GM23248 (cell line): ENCODE measurements at regions not wholly inside any gene's neighbourhood (a gene's known extent, or its start where the extent isn't known, plus 50 kb on each side); places are given as distances from the start of the nearest gene placed in this dataset.

ENCODE experiments used
- DNase-seq: peaks from one replicate; pipeline ENCODE4 v3.0.0-alpha.2; 2015
- H2AFZ ChIP-seq: fragments of 200-600 bp; sonication (generic); 2 replicates; pipeline ENCODE4 v1.6.1; 2016; ENCODE audit warnings: antibody characterized with exemption
- H3F3A ChIP-seq: fragments of 200-600 bp; sonication (generic); 2 replicates; pipeline ENCODE4 v1.6.1; 2016; ENCODE audit warnings: mild to moderate bottlenecking, antibody characterized with exemption, mixed run types; ENCODE audit not compliant: insufficient read depth
- H3K27ac ChIP-seq: fragments of 200-600 bp; sonication (generic); 2 replicates; pipeline ENCODE4 v1.5.1; 2016; ENCODE audit warnings: mild to moderate bottlenecking
- H3K27me3 ChIP-seq: fragments of 200-600 bp; sonication (generic); replicated peaks from 2 replicates; pipeline ENCODE4 v1.6.1; 2016; ENCODE audit warnings: mild to moderate bottlenecking; ENCODE audit not compliant: insufficient read depth
- H3K36me3 ChIP-seq: fragments of 200-600 bp; sonication (generic); 2 replicates; pipeline ENCODE4 v1.6.1; 2016; ENCODE audit warnings: low read depth, mild to moderate bottlenecking
- H3K4me1 ChIP-seq: fragments of 200-600 bp; sonication (generic); 2 replicates; pipeline ENCODE4 v1.6.1; 2016; ENCODE audit warnings: mild to moderate bottlenecking; ENCODE audit not compliant: insufficient read depth
- H3K4me2 ChIP-seq: fragments of 200-600 bp; sonication (generic); one replicate; pipeline ENCODE4 v1.6.1; 2016; ENCODE audit warnings: mild to moderate bottlenecking; ENCODE audit not compliant: unreplicated experiment
- H3K4me3 ChIP-seq: fragments of 200-600 bp; sonication (generic); 2 replicates; pipeline ENCODE4 v1.5.1; 2016; ENCODE audit warnings: mild to moderate bottlenecking
- H3K79me2 ChIP-seq: fragments of 200-600 bp; sonication (generic); 2 replicates; pipeline ENCODE4 v1.6.1; 2016; ENCODE audit warnings: mild to moderate bottlenecking; ENCODE audit not compliant: insufficient read depth
- H3K9ac ChIP-seq: fragments of 200-600 bp; sonication (generic); 2 replicates; pipeline ENCODE4 v1.6.1; 2016; ENCODE audit warnings: mild to moderate bottlenecking
- H3K9me2 ChIP-seq: fragments of 200-600 bp; sonication (generic); 2 replicates; pipeline ENCODE4 v1.6.1; 2016; ENCODE audit warnings: mixed run types, mild to moderate bottlenecking, moderate library complexity; ENCODE audit not compliant: insufficient read depth
- H3K9me3 ChIP-seq: fragments of 200-600 bp; sonication (generic); one replicate; pipeline ENCODE4 v1.6.1; 2017; ENCODE audit warnings: low read depth
- H4K20me1 ChIP-seq: fragments of 200-600 bp; sonication (generic); 2 replicates; pipeline ENCODE4 v1.6.0; 2016; ENCODE audit not compliant: insufficient read depth
- EZH2 ChIP-seq: fragments of 200-600 bp; sonication (generic); IDR thresholded peaks from 2 replicates; pipeline ENCODE4 v1.6.1; 2018; ENCODE audit warnings: antibody characterized with exemption, mild to moderate bottlenecking; ENCODE audit not compliant: insufficient read depth, poor library complexity, severe bottlenecking
- EZH2phosphoT487 ChIP-seq: fragments of 200-600 bp; sonication (generic); IDR thresholded peaks from 2 replicates; pipeline ENCODE4 v1.6.1; 2018; ENCODE audit warnings: antibody characterized with exemption, moderate library complexity, mild to moderate bottlenecking, low read depth; ENCODE audit not compliant: insufficient read depth
- WGBS, 2 experiments: methylation state at CpG; one replicate each; pipeline ENCODE4 v1.1.6; 2015 to 2017; ENCODE audit warnings: low lambda C conversion rate in 2 of 2, low coverage in 1 of 2; ENCODE audit errors: missing lambda C conversion rate in 2 of 2; 5-methylcytosine and 5-hydroxymethylcytosine counted together
- in situ Hi-C: fragments of 300-500 bp; cut with MboI; formaldehyde crosslinking; loops from 2 replicates; pipeline ENCODE4 v1.15.0; 2020

- TF ChIP-seq EZH2phosphoT487, result no peak
- TF ChIP-seq EZH2, result no peak
- no peak overlapping the region for H3K9ac ChIP-seq
- H3K4me2 ChIP-seq, result no peak overlapping the region
- no peak overlapping the region for H3K27ac ChIP-seq
- in situ Hi-C loops, result no loop called here
- H3F3A ChIP-seq, result no peaks in the 10 kb centered on the region
- no peaks in the 10 kb centered on the region for H4K20me1 ChIP-seq
- no peaks in the 10 kb centered on the region for H3K79me2 ChIP-seq
- no peaks in the 10 kb centered on the region for H3K4me1 ChIP-seq
- DNase-seq, result no peak
- H3K36me3 ChIP-seq, result no peaks in the 10 kb centered on the region
- H3K4me3 ChIP-seq, result no peak overlapping the region
- H3K27me3 ChIP-seq, result no peaks in the 10 kb centered on the region
- H3K9me3 ChIP-seq, result no peaks in the 10 kb centered on the region
- no peaks in the 10 kb centered on the region for H3K9me2 ChIP-seq
- no peak overlapping the region for H2AFZ ChIP-seq
Observed at GRCh38 chr9:118209343-118209742, 505.1 kb downstream of the TLR4 start.

GRCh38 chr9:118215549-118215948 lies 511.3 kb downstream of the TLR4 start:
- in situ Hi-C loops, result no loop called here
- WGBS, 2 experiments, result 9 to 24% methylated on average over 1 of the region's 1 CpG

GRCh38 chr9:118222375-118222774 lies 518.2 kb downstream of the TLR4 start:
- Histone ChIP-seq H3K27ac (no peak overlapping the region), H3K4me2 (no peak overlapping the region), H2AFZ (no peak overlapping the region), H3K27me3 (no peaks in the 10 kb centered on the region), H3K9me2 (no peaks in the 10 kb centered on the region), H3F3A (no peaks in the 10 kb centered on the region), H3K9ac (no peak overlapping the region), H3K79me2 (no peaks in the 10 kb centered on the region), H3K9me3 (no peaks in the 10 kb centered on the region), H4K20me1 (no peaks in the 10 kb centered on the region), H3K4me1 (no peaks in the 10 kb centered on the region), H3K36me3 (no peaks in the 10 kb centered on the region), H3K4me3 (no peak overlapping the region)
- TF ChIP-seq EZH2 (no peak), EZH2phosphoT487 (no peak)
- DNase-seq, result no peak
- WGBS, 2 experiments, result 0 to 5% methylated on average over 3 of the region's 3 CpGs
- in situ Hi-C loops, result no loop called here

More at GRCh38 chr9:118215549-118215948, 511.3 kb downstream of the TLR4 start:
- H3K27ac ChIP-seq, result no peak overlapping the region
- no peaks in the 10 kb centered on the region for H3K9me3 ChIP-seq
- no peak overlapping the region for H3K4me2 ChIP-seq
- H3F3A ChIP-seq, result no peaks in the 10 kb centered on the region
- H3K4me1 ChIP-seq, result no peaks in the 10 kb centered on the region
- H3K9me2 ChIP-seq, result no peaks in the 10 kb centered on the region
- no peaks in the 10 kb centered on the region for H3K79me2 ChIP-seq
- no peak overlapping the region for H3K9ac ChIP-seq
- no peak overlapping the region for H3K4me3 ChIP-seq
- no peak for DNase-seq
- H3K36me3 ChIP-seq, result no peaks in the 10 kb centered on the region
- H4K20me1 ChIP-seq, result no peaks in the 10 kb centered on the region
- TF ChIP-seq EZH2 (no peak), EZH2phosphoT487 (no peak)
- no peak overlapping the region for H2AFZ ChIP-seq
- no peaks in the 10 kb centered on the region for H3K27me3 ChIP-seq

GRCh38 chr9:118223111-118223510 lies 518.9 kb downstream of the TLR4 start:
- Histone ChIP-seq H3K27ac (no peak overlapping the region), H2AFZ (no peak overlapping the region), H3K4me1 (no peaks in the 10 kb centered on the region), H3K4me3 (no peak overlapping the region), H3K9ac (no peak overlapping the region), H3K27me3 (no peaks in the 10 kb centered on the region), H3K9me3 (no peaks in the 10 kb centered on the region), H3F3A (no peaks in the 10 kb centered on the region), H3K36me3 (no peaks in the 10 kb centered on the region), H3K79me2 (no peaks in the 10 kb centered on the region), H3K4me2 (no peak overlapping the region), H3K9me2 (no peaks in the 10 kb centered on the region), H4K20me1 (no peaks in the 10 kb centered on the region)
- TF ChIP-seq EZH2 (no peak), EZH2phosphoT487 (no peak)
- no peak for DNase-seq
- in situ Hi-C loops, result no loop called here

GRCh38 chr9:118230329-118230728 lies 526.1 kb downstream of the TLR4 start:
- no peak for DNase-seq
- Histone ChIP-seq H2AFZ (no peak overlapping the region), H3K27me3 (no peaks in the 10 kb centered on the region), H3K9ac (no peak overlapping the region), H3K79me2 (no peaks in the 10 kb centered on the region), H3K4me1 (no peaks in the 10 kb centered on the region), H3K9me3 (no peaks in the 10 kb centered on the region), H4K20me1 (no peaks in the 10 kb centered on the region), H3K36me3 (no peaks in the 10 kb centered on the region), H3K9me2 (no peaks in the 10 kb centered on the region), H3K27ac (no peak overlapping the region), H3F3A (no peaks in the 10 kb centered on the region), H3K4me2 (no peak overlapping the region), H3K4me3 (no peak overlapping the region)
- in situ Hi-C loops, result no loop called here
- WGBS, 2 experiments, result 0 to 3% methylated on average over 1 of the region's 1 CpG
- TF ChIP-seq EZH2phosphoT487, result no peak
- no peak for TF ChIP-seq EZH2
